ENCODE measurements at regions not wholly inside any gene's neighbourhood (a gene's known extent, or its start where the extent isn't known, plus 50 kb on each side); places are given as distances from the start of the nearest gene placed in this dataset.

GRCh38 chrX:140944710-140945109 is 57.7 kb upstream of the SPANXB1 start:
- no peak overlapping the region for H3K4me2 ChIP-seq (ENCODE audit: insufficient read depth in 1 of 2, low read depth in 2 of 2, low read length in 2 of 2)
- H3K18ac ChIP-seq (ENCODE audit: extremely low read depth, low read length): no peak overlapping the region
- no peak overlapping the region for H3K27ac ChIP-seq (ENCODE audit: low read depth, low read length)
- no peak overlapping the region for H4K8ac ChIP-seq (ENCODE audit: extremely low read depth, insufficient read depth, low read length)
- CTCF ChIA-PET (ENCODE audit: partially characterized antibody): no interaction called here
- no peak overlapping the region for H3K56ac ChIP-seq (replicated peaks; ENCODE audit: insufficient read length, low read depth, low read length)
- no peak overlapping the region for H2BK20ac ChIP-seq (ENCODE audit: low read length)
- no peak overlapping the region for H4K91ac ChIP-seq (replicated peaks; ENCODE audit: insufficient read length, low read length)
- H4K5ac ChIP-seq (ENCODE audit: insufficient read length, low read depth, low read length): no peak overlapping the region
- H2BK15ac ChIP-seq (ENCODE audit: low read length): no peak overlapping the region
- H3K4ac ChIP-seq (replicated peaks; ENCODE audit: insufficient read length, low read depth, low read length): no peak overlapping the region
- no peaks in the 10 kb centered on the region for H3K79me2 ChIP-seq (ENCODE audit: control insufficient read depth in 1 of 2, insufficient read depth in 2 of 2, low read length in 2 of 2)
- no peak overlapping the region for H2BK12ac ChIP-seq (ENCODE audit: low read depth, low read length)
- no peak overlapping the region for H3K23ac ChIP-seq (ENCODE audit: insufficient read length)
- no peaks in the 10 kb centered on the region for H3K23me2 ChIP-seq (ENCODE audit: low read depth, low read length)
- H2AFZ ChIP-seq (ENCODE audit: low read length): no peak overlapping the region
- H3K36me3 ChIP-seq (ENCODE audit: control insufficient read depth in 2 of 4, insufficient read depth in 4 of 4, low read length in 3 of 4): no peaks in the 10 kb centered on the region
- no peak for DNase-seq (ENCODE audit: low read depth in 1 of 2, low spot score in 2 of 2)
- no peaks in the 10 kb centered on the region for H3K79me1 ChIP-seq (ENCODE audit: low read depth, low read length)
- H4K20me1 ChIP-seq (replicated peaks in 1 of 2; ENCODE audit: control insufficient read depth in 1 of 2, insufficient read depth in 2 of 2, low read length in 2 of 2): no peaks in the 10 kb centered on the region
- H3K9ac ChIP-seq (replicated peaks in 1 of 4; ENCODE audit: extremely low read depth in 1 of 4, low read depth in 3 of 4, low read length in 3 of 4): no peak overlapping the region
- H3K27me3 ChIP-seq (replicated peaks in 1 of 4; ENCODE audit: control insufficient read depth in 3 of 4, extremely low read depth in 1 of 4, insufficient read depth in 3 of 4, low read length in 3 of 4): no peaks in the 10 kb centered on the region
- no peak overlapping the region for H2AK5ac ChIP-seq (ENCODE audit: low read depth, low read length)
- POLR2A ChIA-PET (ENCODE audit: partially characterized antibody): no interaction called here
- H2BK5ac ChIP-seq (ENCODE audit: low read depth, low read length): no peak overlapping the region
- no peak overlapping the region for H3K14ac ChIP-seq (ENCODE audit: insufficient read length)
- FAIRE-seq: no peak
- no peak overlapping the region for H3K4me3 ChIP-seq (ENCODE audit: extremely low read depth in 1 of 4, insufficient read depth in 2 of 4, low read depth in 3 of 4, low read length in 4 of 4)
- H3K9me3 ChIP-seq (ENCODE audit: insufficient read depth in 2 of 2, low read depth in 1 of 2, low read length in 1 of 2): no peaks in the 10 kb centered on the region
- H2BK120ac ChIP-seq (replicated peaks; ENCODE audit: low read depth, low read length): no peak overlapping the region
- 96% methylated on average over 2 of the region's 3 CpGs; no CpG with 5 or more reads in 1 of the 2 experiments for WGBS, 2 experiments (ENCODE audit: extremely low coverage in 1 of 2, insufficient coverage in 1 of 2, insufficient read length in 1 of 2, insufficient replicate concordance in 2 of 2, low coverage in 1 of 2, low lambda C conversion rate in 2 of 2, missing lambda C conversion rate in 1 of 2)
- no peaks in the 10 kb centered on the region for H3K4me1 ChIP-seq (replicated peaks in 1 of 4; ENCODE audit: control insufficient read depth in 3 of 4, insufficient read depth in 4 of 4, low read length in 3 of 4)
- no peak for TF ChIP-seq POU5F1 (IDR thresholded peaks at IDR 0.05; ENCODE audit: low read depth, low read length)

All from H1 (cell line).